Stimulated activated CD8-positive, alpha-beta memory T cell treated with anti-CD3 and anti-CD28 coated beads, Interleukin-4, amount 100 ng/mL, for 48 hours (primary cell): ENCODE measurements at regions not wholly inside any gene's neighbourhood (a gene's known extent, or its start where the extent isn't known, plus 50 kb on each side); places are given as distances from the start of the nearest gene placed in this dataset.
"Not testable (repeated sequence)": the region's sequence is repeated elsewhere in the genome, so short reads cannot be mapped to it uniquely, and the experiment has no call there.

Experiments
- DNase-seq: peaks from one replicate; pipeline ENCODE4 v3.0.0-alpha.2; 2020

GRCh38 chr2:239882781-239883180 is 142.4 kb downstream of the NDUFA10 start:
- DNase-seq, result no peak

- peak; percentile 77 for DNase-seq
These were observed 142.8 kb downstream of the NDUFA10 start for GRCh38 chr2:239882331-239882732.

- no peak for DNase-seq
These were observed 143.4 kb downstream of the NDUFA10 start for GRCh38 chr2:239881561-239882320.

- no peak for DNase-seq
These were observed 144.1 kb downstream of the NDUFA10 start for GRCh38 chr2:239881031-239881471.

GRCh38 chr2:239880396-239880795 is 144.7 kb downstream of the NDUFA10 start:
- DNase-seq, result no peak

GRCh38 chr2:239879423-239880084 is 145.6 kb downstream of the NDUFA10 start:
- DNase-seq, result no peak

GRCh38 chr2:239878686-239879085 is 146.5 kb downstream of the NDUFA10 start:
- DNase-seq, result no peak

GRCh38 chr2:239876948-239877289 is 148.2 kb downstream of the NDUFA10 start:
- no peak for DNase-seq

- DNase-seq, result no peak
These were observed 148.7 kb downstream of the NDUFA10 start for GRCh38 chr2:239876271-239876947.

- no peak for DNase-seq
These were observed 150.3 kb downstream of the NDUFA10 start for GRCh38 chr2:239874636-239875356.

- peak; percentile 31 for DNase-seq
These were observed 151.2 kb downstream of the NDUFA10 start for GRCh38 chr2:239873656-239874635.

- DNase-seq, result no peak
These were observed 153.4 kb downstream of the NDUFA10 start for GRCh38 chr2:239871481-239872435.

GRCh38 chr2:239870863-239871262 is 154.3 kb downstream of the NDUFA10 start:
- DNase-seq, result no peak

- DNase-seq, result no peak
These were observed 154.9 kb downstream of the NDUFA10 start for GRCh38 chr2:239870276-239870675.

GRCh38 chr2:239869272-239870155 is 155.6 kb downstream of the NDUFA10 start:
- no peak for DNase-seq

GRCh38 chr2:239868556-239869181 is 156.5 kb downstream of the NDUFA10 start:
- no peak for DNase-seq

- no peak for DNase-seq
These were observed 158.4 kb downstream of the NDUFA10 start for GRCh38 chr2:239866778-239867177.

GRCh38 chr2:239866350-239866749 is 158.8 kb downstream of the NDUFA10 start:
- no peak for DNase-seq

GRCh38 chr2:239865856-239866255 is 159.3 kb downstream of the NDUFA10 start:
- DNase-seq, result not testable (repeated sequence)
